HG03196 (cell line): ENCODE measurements at regions not wholly inside any gene's neighbourhood (a gene's known extent, or its start where the extent isn't known, plus 50 kb on each side); places are given as distances from the start of the nearest gene placed in this dataset.
A peak's percentile ranks its signal among the peaks of the same experiment; 100 is the strongest.
"Not testable (repeated sequence)": the region's sequence is repeated elsewhere in the genome, so short reads cannot be mapped to it uniquely, and the experiment has no call there.

Experiments
- ATAC-seq: cut with Tn5 transposase; IDR thresholded peaks from one replicate; pipeline ENCODE4 v1.9.1; 2021; ENCODE audit not compliant: unreplicated experiment

DNA sequence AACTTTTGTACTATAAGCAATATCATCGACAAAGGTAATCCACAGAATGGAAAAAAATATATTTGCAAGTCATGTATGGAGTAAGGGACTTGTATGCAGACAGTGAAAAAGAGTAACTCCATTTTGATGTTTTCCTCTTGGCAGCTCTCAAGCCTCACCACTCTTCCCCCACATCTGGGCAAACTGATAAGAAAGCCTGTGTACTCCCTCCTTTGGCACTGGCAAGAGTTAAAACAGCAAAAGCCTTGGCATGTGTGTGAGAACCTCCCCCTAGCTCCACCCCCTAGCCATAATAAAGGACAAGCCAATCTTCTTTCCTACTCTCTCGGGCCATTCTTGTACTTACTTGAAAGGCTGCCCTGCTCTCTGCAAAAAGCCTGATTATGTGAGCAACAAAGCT, 335.2 kb downstream of the LRATD1 start:
- ATAC-seq, result no peak

DNA sequence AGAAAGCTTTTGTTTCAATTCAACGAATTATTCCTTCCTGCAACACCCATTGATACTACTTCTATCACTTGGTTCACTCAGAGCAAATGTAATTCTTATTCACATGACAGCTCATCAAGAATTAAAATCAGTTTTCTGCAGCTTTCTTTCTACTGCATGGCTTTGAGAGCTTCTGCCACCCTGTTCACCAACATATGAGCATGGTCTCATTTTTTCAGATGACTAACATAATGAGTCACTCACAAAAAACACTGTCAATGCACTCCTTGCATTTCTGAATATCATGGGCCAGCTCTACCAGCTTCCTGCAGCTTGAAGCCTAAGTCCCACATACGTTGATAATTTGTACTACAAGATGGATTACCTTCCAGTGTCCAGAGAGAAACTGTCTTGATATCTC, 342.9 kb downstream of the LRATD1 start:
- no peak for ATAC-seq

DNA sequence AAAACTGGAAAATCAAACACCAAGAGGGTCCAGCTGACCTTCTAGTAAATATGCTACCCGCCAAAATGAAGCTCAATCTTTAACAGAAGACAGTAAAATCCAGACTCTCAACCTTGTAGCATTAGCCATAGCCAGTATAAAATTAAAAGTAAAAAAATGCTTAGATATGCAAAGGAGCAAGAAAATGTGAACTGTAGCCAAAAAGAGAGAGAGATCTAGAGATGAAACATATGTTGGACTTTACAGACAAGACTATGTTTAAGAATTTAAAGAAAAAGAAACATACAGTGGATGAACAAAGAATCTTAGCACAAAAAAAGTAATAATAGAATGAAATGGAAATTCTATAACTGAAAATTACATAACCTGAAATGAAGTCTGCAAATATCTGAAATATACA, 344.5 kb downstream of the LRATD1 start:
- ATAC-seq, result no peak

DNA sequence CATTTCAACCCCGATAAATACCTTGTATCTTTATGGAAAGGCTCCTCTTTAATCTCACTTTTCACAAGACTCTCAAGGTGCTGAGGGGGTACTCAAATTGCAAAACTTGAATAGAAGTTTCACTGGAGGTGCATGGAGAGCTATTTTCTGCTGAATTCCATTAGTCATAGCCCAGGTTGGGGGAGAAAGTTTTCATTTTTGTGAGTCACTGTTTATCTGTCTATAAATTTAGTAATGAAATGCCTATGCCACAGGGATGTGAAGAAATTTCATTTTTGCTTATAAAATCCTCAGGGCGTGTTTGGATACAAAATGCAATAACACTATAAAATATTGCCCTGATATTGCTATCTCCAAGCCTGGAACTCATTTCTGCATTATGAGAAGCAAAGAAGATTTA, 346.3 kb downstream of the LRATD1 start:
- ATAC-seq, result no peak

DNA sequence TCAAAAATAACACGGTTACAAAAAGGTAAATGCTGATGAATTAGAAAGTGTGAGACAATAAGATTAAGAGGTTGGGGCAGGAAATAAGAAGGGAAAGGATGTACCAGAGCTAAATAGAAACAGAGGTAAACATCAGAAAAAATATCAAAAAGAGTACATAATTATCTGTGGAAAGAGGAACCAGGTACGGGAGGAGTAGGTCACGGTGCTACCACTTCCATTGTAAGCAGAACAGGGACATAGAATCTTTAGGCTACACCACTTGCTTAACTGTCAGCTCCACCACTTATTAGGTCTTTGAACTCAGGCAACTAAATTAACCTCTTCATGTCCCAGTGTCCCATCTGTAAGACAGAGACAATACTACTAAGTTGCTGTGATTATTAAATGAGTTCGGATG, 350.3 kb downstream of the LRATD1 start:
- no peak for ATAC-seq

DNA sequence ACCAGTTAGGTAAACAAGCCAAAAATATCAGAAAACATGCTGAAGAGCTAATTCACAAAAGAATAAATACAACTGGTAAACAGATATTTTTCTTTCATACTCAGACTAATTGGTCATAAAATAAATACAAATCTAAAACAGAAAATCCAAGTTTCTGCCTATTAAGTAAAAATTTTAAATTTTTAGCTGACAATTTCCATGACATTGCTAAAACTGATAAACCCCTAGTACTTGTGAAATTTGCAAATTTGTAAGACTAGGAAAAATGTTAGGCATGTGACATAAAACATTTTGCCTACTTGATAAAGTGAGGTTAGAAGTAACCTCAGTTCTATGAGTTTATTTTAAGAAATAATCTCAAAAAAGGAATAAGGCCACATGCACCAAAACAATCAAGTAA, 356.1 kb downstream of the LRATD1 start:
- no peak for ATAC-seq

DNA sequence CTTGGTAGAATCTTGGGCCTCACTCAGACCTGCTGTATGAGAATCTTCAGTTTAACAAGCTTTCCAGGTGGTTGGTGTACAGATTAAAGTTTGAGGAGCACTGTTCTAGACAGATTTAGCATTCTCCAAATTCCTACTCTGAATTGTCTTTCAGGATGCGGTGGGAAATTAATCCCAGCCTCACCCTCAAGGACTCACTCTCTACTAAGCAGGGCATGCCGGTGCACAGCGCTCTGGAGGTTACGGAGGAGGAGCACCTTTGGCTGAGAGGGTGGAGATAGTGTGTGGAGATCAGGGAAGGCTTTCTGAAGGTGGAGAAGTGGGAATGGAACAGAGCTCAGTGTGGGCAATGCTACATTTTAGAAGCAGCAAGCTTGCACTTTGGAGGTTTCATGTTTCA, 359.2 kb downstream of the LRATD1 start:
- no peak for ATAC-seq

DNA sequence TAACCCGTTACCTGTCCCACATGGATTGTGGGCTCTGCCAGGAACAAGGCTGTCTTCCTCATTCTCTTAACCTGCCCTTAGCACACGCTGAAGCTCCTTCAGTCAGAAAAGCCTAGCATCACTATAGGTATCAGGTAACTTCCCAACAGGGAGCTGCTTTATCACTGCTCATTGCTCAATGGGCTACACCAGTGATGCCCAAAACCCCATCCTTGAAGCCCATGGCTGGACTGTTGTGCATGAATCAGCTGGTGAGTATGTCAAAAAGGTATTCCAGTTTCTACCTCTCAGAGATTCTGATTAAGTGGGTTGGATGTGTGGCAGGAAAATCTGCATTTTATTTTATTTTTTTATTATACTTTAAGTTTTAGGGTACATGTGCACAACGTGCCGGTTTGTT, 362.2 kb downstream of the LRATD1 start:
- ATAC-seq, result no peak

DNA sequence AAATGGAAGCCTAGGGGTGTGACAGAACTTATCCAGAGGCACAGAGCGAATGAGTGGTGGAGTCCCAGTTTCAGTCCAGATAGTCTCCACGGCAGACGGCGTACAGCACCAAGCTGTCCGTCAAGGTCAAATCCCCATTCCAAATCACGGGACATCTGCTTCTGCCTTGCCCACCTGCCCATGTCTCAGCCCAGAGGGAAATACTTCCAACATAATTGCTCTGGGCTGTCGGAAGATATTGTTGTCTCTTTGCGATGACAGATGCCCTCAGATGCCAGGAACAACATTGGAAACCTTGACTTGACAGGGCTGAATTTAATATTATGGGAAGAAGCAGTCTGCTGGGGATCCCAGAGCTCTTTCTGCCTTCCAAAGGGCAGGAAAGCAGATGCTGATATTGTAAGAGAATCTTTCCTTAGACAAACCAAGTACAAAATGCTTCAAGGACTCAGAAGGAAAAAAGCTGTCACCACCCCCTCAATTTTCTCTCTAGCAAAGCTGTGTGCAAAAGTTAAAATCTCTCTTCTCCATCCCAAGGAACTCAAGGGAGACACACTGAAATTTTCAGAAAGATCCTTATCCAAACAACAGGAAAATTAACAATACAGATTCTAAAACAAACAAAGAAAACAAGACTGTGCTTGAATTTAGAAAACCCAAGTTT, 364.0 kb downstream of the LRATD1 start:
- no peak for ATAC-seq

DNA sequence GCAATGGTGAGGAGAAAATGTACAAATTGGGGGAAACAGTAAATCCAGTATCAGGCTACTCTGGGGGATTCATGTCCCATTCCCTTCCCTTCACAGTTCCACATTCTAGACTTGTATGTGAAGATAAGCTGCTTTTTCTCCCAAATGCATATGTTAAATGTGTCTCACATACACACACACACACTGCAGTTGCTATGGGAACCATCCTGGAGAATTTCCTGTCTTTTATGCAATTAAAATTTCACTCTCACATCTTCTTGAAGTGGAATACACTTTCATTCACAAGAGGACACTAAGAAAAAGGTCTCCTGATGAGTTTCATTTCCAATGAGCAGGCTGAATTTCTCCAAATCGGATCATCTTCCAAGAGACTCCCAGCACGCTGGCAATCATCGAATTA, 366.0 kb downstream of the LRATD1 start:
- no peak for ATAC-seq

DNA sequence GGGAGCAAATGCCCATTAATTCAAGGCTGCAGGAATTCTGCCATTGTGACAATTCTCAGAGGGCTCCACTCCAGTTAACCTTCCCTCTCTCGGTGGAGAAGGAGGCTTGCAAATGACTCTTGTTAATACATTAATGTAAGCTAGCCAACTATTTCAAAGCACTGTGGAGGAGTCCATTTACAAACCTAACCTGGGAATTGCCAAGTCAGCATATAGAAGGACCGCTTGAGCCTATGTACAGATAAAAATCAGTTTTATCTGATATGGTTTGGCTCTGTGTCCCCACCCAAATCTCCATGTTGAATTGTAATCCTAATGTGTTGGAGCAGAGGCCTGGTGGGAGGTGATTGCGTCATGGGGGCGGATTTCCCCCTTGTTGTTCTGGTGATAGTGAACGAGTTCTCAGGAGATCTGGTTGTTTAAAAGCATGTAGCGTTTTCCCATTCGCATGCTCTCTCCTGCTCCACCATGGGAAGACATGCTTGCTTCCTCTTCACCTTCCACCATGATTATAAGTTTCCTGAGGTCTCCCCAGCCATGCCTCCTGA, 366.7 kb downstream of the LRATD1 start:
- no peak for ATAC-seq

DNA sequence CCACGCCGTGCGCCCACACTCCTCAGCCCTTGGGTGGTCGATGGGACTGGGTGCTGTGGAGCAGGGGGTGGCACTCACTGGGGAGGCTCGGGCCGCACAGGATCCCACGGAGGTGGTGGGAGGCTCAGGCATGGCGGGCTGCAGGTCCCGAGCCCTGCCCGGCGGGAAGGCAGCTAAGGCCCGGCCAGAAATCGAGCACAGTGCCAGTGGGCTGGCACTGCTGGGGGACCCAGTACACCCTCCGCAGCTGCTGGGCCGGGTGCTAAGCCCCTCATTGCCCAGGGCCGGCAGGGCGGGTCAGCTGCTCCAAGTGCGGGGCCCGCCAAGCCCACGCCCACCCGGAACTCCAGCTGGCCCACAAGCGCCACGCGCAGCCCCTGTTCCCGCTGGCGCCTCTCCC, 370.0 kb downstream of the LRATD1 start:
- ATAC-seq, result not testable (repeated sequence)

DNA sequence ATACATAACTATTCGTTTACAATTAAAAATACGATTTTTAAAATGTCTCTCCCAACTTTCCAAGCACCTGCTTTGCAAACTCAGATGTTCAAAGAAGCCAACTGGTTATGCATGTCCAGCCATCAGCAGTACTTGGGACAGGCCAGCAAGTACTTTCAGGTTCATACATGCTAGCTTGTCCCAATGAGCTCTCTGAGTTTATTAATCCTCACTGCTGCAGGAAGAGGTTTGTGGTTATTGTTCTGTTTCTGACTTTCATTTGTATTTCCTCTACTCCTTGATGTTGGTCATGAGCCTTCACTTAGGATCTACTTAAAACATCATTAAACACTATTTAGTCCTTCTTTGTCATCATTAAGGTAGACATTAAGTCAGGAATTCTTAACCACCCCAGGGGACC, 374.1 kb downstream of the LRATD1 start:
- ATAC-seq, result peak; percentile 78

DNA sequence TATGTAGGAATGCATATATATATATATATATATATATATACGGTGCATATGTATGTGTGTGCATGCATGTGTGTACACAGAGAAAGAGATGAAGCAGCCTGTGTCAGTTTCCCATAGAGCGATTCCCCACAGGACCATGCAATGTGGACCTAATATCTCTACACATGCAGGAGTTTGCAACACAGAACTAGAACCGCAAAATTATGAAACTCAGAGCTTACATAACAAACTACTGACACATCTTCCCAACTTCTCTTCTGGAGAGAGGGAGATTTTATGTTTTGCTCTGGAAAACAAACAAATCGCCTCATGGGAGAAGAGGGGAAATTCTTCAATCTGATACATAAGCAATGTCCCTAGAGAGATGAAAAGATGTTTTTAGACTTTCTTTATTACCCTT, 377.2 kb downstream of the LRATD1 start:
- ATAC-seq, result no peak

DNA sequence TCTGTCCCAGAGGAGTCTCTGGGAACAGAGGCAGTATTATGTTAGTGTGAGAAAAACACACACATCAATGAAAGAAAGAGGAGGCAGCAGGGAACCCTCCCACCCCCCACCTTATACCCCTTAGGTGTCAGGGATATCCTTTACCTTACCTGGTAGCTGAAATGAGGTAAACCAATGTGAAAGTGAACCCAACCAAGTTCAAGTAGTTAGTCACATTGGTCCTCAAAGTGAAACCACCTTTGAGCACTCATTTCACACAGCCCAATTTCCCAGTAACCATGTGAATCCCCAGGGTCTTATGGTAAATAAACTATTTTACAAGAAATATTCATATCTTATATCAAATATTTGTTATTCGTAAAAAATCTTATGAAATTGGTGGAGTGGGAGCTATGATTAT, 377.8 kb downstream of the LRATD1 start:
- ATAC-seq, result peak; percentile 59

DNA sequence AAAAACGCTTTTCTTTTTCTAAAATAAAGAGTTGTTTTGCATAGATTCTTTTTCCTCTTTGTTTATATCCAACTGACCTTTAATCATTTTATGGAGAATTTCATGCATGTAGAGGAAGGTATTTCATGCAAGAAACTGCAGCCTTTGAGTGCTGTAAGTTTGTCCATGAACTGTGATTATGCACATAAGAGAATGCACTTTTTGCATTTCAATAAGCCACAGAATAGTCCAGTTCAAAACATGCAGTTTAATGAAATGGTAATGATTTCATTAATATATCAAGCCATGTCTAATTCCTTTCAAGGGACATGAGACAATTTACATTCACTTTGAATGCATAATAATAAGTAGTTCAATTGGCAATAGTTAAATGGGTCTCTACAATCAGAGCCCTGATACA, 386.3 kb downstream of the LRATD1 start:
- no peak for ATAC-seq

DNA sequence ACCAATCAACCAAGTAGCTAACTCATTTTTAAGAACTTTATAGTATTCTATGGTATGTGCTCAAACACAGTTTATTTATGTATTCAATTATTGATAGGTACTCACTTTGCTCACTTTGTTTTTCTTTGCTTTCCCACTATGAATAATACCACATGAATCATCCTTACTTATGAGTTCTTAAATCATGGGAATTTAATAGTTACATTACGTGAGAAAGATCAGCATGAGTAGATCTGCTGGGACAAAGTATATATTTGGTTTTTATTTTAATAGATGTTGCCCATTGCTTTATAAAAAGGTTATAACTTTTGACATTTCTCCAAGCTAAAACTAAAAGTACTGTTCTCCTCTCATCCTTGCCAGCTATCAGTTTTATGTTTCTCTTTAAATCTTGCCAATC, 390.7 kb downstream of the LRATD1 start:
- ATAC-seq, result no peak

DNA sequence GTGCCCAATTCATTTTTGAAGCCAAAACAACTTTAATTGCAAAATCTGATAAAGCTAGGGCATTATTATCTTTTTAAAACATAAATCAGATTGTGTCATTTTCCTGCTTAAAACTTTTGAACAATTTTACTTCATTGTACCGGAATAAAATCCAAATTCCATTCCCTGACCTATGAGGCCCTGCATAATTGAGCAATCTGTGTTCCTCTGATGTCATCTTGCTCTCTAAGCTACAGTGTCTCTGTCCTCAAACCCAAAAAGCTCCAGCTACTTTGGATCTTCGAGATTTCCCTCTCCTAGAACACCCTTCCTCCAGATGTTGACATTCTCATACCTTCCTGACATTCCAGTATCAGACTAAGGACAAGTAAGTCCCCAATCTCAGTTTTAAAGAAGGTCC, 395.9 kb downstream of the LRATD1 start:
- ATAC-seq, result no peak

DNA sequence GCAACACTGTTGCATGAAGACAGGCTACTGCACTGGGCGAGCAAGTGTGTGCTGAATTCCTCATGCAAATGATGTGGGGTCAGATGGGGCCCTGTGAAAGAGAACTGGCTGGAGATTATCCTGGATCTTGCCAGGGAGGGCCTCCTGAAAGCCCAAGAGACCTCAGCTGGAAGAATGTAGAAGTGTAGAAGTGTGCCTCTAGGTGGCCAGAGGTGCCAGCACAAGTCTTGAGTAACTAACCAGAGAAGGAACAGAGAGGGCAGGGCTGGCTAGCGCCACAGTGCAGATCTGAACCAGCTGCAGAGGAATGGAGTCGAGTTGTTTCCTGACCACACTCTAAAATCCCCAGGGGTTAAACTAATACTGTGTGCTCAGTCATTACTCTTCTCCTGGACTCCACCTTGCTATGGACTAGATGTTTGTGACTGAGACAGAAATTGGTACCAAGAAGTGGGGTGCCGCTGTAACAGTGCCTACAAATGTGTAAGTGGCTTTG, 399.3 kb downstream of the LRATD1 start:
- peak; percentile 95 for ATAC-seq

DNA sequence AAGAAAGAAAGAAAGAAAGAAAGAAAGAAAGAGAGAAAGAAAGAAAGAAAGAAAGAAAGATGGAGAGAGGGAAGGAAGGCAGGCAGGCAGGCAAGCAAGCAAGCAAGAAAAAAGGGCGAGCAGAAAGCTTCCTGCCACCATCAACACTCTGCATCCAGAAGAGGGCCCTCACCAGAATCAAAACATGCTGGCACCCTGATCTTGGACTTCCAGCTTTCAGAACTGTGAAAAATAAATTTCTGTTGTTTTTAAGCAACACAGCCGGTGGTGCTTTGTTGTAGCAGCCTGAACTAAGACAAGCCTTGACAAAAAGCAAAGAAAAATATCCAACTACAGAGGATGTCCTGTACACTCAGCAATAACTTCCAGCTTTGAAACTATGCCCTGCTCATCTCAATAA, 401.7 kb downstream of the LRATD1 start:
- no peak for ATAC-seq

DNA sequence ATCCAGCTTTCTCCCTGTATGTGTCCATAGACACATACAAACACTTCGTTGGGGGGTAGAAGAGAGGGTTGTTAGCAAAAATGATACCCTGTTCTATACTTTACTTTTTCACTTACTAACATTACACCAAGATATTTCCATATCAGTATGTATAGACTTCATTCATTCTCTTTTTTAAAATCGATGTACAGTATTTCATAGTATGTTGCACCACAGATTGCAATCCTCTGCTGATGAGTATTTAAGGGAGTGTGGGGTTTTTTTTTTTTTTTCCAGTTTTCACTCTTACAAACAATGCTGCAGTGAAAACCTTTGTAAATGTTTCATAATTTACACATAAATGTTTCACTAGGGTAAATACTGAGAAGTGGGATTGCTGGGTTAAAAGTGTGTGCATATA, 402.3 kb downstream of the LRATD1 start:
- ATAC-seq, result no peak

DNA sequence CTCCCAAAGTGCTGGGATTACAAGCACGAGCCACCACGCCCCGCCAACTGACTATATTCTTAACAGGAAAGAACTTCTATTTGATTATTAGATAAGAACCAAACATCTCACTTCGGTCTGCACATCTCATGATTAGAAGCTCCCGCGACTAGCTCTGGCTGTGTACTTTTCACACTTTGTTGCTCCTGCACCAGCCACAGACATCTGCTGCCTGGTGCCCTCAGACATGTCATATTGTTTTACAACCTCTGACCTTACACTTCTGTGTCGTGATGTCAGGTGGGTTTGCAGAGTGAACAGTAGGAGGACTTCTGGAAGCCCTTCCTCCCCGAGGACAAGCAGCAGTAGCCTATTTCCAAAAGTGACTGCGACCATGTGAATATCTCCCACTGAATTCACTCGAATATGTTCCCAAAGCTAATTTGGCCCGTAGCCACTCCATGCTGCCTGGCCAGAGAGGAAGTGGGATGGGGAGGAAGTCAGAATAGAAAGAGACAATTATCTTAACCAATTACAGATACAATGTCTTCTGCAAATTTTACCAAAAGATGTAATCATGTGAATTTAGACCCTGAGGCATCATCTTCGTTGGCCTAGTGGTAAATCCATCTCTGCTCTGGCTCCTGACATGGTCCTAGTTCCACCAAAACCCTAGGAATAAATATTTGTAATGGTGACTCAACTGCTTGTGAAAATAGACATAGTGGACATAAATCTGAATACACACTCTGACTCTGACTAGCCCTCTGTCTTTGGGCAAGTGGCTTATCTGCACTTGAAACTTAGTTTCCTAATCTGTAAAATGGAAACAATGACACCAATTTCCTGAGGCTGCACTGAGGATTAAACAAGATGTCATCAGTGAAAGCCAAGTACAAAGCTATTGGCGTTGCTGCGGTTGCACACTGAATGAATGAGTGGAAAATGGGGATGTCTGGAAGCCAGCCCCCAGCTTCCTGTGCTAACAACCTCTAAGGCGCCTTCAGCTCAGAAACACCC, 406.1 kb downstream of the LRATD1 start:
- no peak for ATAC-seq
